H9 (cell line): ENCODE measurements at regions not wholly inside any gene's neighbourhood (a gene's known extent, or its start where the extent isn't known, plus 50 kb on each side); places are given as distances from the start of the nearest gene placed in this dataset.

Source experiments
- DNase-seq: peaks from one replicate; pipeline ENCODE4 v3.0.0-alpha.2; 2017
- H2AFZ ChIP-seq: one replicate; pipeline ENCODE4 v1.6.1; 2013; ENCODE audit warnings: mild to moderate bottlenecking, low read length, control low read depth, moderate library complexity
- H2AK5ac ChIP-seq: 2 replicates; pipeline ENCODE4 v1.6.1; 2013; ENCODE audit warnings: low read length, control low read depth, mixed read lengths; ENCODE audit not compliant: insufficient read length
- H2BK120ac ChIP-seq: one replicate; pipeline ENCODE4 v1.6.1; 2013; ENCODE audit warnings: low read depth, mild to moderate bottlenecking, low read length, control low read depth, inconsistent platforms; ENCODE audit not compliant: poor library complexity, severe bottlenecking
- H2BK12ac ChIP-seq: 2 replicates; pipeline ENCODE4 v1.6.1; 2013; ENCODE audit warnings: low read length, control low read depth, mixed read lengths, low read depth; ENCODE audit not compliant: insufficient read length
- H2BK15ac ChIP-seq: 2 replicates; pipeline ENCODE4 v1.6.1; 2013; ENCODE audit warnings: low read depth, low read length, control low read depth
- H2BK20ac ChIP-seq: one replicate; pipeline ENCODE4 v1.6.1; 2013; ENCODE audit warnings: low read depth, mild to moderate bottlenecking, low read length, control low read depth, inconsistent platforms; ENCODE audit not compliant: poor library complexity, severe bottlenecking
- H2BK5ac ChIP-seq: 2 replicates; pipeline ENCODE4 v1.6.1; 2013; ENCODE audit warnings: low read length, control low read depth, mixed read lengths; ENCODE audit not compliant: insufficient read length
- H3K14ac ChIP-seq: 2 replicates; pipeline ENCODE4 v1.6.1; 2013; ENCODE audit warnings: low read length, control low read depth; ENCODE audit not compliant: insufficient read depth
- H3K18ac ChIP-seq: 2 replicates; pipeline ENCODE4 v1.6.1; 2013; ENCODE audit warnings: low read depth, mild to moderate bottlenecking, mixed read lengths, low read length, control low read depth; ENCODE audit not compliant: insufficient read length
- H3K23ac ChIP-seq: 2 replicates; pipeline ENCODE4 v1.6.1; 2013; ENCODE audit warnings: low read length, control low read depth, mixed read lengths, low read depth; ENCODE audit not compliant: insufficient read length
- H3K23me2 ChIP-seq: 2 replicates; pipeline ENCODE4 v1.6.1; 2013; ENCODE audit warnings: low read depth, mild to moderate bottlenecking, mixed read lengths, low read length, control low read depth; ENCODE audit not compliant: insufficient read length, poor library complexity, severe bottlenecking
- H3K27ac ChIP-seq: 2 replicates; pipeline ENCODE4 v1.5.1; 2013; ENCODE audit warnings: low read length, control low read depth, mixed read lengths, low read depth; ENCODE audit not compliant: insufficient read length
- H3K27me3 ChIP-seq: 2 replicates; pipeline ENCODE4 v1.6.1; 2013; ENCODE audit warnings: low read length, control low read depth, inconsistent platforms; ENCODE audit not compliant: insufficient read depth
- H3K4ac ChIP-seq: 2 replicates; pipeline ENCODE4 v1.6.1; 2013; ENCODE audit warnings: low read depth, mild to moderate bottlenecking, control low read depth, inconsistent platforms, low read length, moderate library complexity
- H3K4me1 ChIP-seq: 2 replicates; pipeline ENCODE4 v1.6.1; 2013; ENCODE audit warnings: low read length, control low read depth, inconsistent platforms; ENCODE audit not compliant: insufficient read depth
- H3K4me2 ChIP-seq: 2 replicates; pipeline ENCODE4 v1.6.1; 2013; ENCODE audit warnings: low read length, control low read depth, mixed read lengths; ENCODE audit not compliant: insufficient read length, insufficient read depth
- H3K56ac ChIP-seq: 2 replicates; pipeline ENCODE4 v1.6.1; 2013; ENCODE audit warnings: low read depth, mild to moderate bottlenecking, mixed read lengths, low read length, control low read depth; ENCODE audit not compliant: insufficient read length
- H3K79me1 ChIP-seq: 2 replicates; pipeline ENCODE4 v1.6.1; 2013; ENCODE audit warnings: low read depth, mild to moderate bottlenecking, moderate library complexity, low read length, control low read depth, inconsistent platforms; ENCODE audit not compliant: insufficient read depth, poor library complexity, severe bottlenecking
- H3K79me2 ChIP-seq: 2 replicates; pipeline ENCODE4 v1.6.1; 2013; ENCODE audit warnings: low read length, control low read depth, inconsistent platforms; ENCODE audit not compliant: insufficient read depth
- H3K9ac ChIP-seq: 2 replicates; pipeline ENCODE4 v1.6.1; 2013; ENCODE audit warnings: low read length, control low read depth, mixed read lengths; ENCODE audit not compliant: insufficient read length; ENCODE audit errors: extremely low read depth
- H3K9me3 ChIP-seq: one replicate; pipeline ENCODE4 v1.6.1; 2013; ENCODE audit warnings: low read depth, low read length, inconsistent platforms; ENCODE audit not compliant: control insufficient read depth
- H3T11ph ChIP-seq: one replicate; pipeline ENCODE4 v1.6.1; 2013; ENCODE audit warnings: mild to moderate bottlenecking, low read length, control low read depth, inconsistent platforms
- H4K20me1 ChIP-seq: one replicate; pipeline ENCODE4 v1.6.1; 2013; ENCODE audit not compliant: control insufficient read depth, insufficient read length, insufficient read depth
- H4K5ac ChIP-seq: 2 replicates; pipeline ENCODE4 v1.6.1; 2013; ENCODE audit warnings: low read depth, mild to moderate bottlenecking, mixed read lengths, low read length, control low read depth; ENCODE audit not compliant: insufficient read length
- H4K8ac ChIP-seq: replicated peaks from 2 replicates; pipeline ENCODE4 v1.6.1; 2013; ENCODE audit warnings: low read length, control low read depth, mixed read lengths, low read depth; ENCODE audit not compliant: insufficient read length
- H4K91ac ChIP-seq: 2 replicates; pipeline ENCODE4 v1.6.1; 2013; ENCODE audit warnings: low read depth, mild to moderate bottlenecking, moderate library complexity, mixed read lengths, low read length, control low read depth; ENCODE audit not compliant: insufficient read length
- H3K27ac Mint-ChIP-seq, 3 experiments: 2 replicates in 2 of 3; 3 replicates in 1 of 3; pipeline ENCODE4 v1.8.0; 2020 to 2021; ENCODE audit warnings: mixed read lengths in 3 of 3, mild to moderate bottlenecking in 1 of 3, moderate library complexity in 1 of 3
- H3K27me3 Mint-ChIP-seq: 2 replicates; pipeline ENCODE4 v1.8.0; 2021; ENCODE audit warnings: low read depth, mild to moderate bottlenecking, moderate library complexity, mixed read lengths
- H3K36me3 Mint-ChIP-seq, 3 experiments: 2 replicates in 2 of 3; 3 replicates in 1 of 3; pipeline ENCODE4 v1.8.0; 2020 to 2021; ENCODE audit warnings: low read depth in 3 of 3, mixed read lengths in 3 of 3; ENCODE audit not compliant: insufficient read depth in 1 of 3
- H3K4me1 Mint-ChIP-seq, 2 experiments: 2 replicates each; pipeline ENCODE4 v1.8.0; 2020; ENCODE audit warnings: mixed read lengths in 2 of 2
- H3K4me3 Mint-ChIP-seq, 2 experiments: 2 replicates in 1 of 2; 3 replicates in 1 of 2; pipeline ENCODE4 v1.8.0; 2020 to 2021; ENCODE audit warnings: mild to moderate bottlenecking in 2 of 2, mixed read lengths in 2 of 2, moderate library complexity in 1 of 2
- H3K9me3 Mint-ChIP-seq, 2 experiments: 2 replicates in 1 of 2; 3 replicates in 1 of 2; pipeline ENCODE4 v1.8.0; 2020; ENCODE audit warnings: mild to moderate bottlenecking in 2 of 2, mixed read lengths in 2 of 2, moderate library complexity in 1 of 2
- CTCF ChIP-seq: fragments of 200-600 bp; sonication (generic); conservative IDR thresholded peaks from 3 replicates; pipeline ENCODE4 v1.8.0; 2021; ENCODE audit warnings: antibody characterized with exemption, mild to moderate bottlenecking
- WGBS: extraction: QIAGEN DNeasy Blood & Tissue Kit; methylation state at CpG from one replicate; pipeline ENCODE4 v1.1.7; 2013; ENCODE audit warnings: missing lambda C conversion rate, low lambda C conversion rate, mixed read lengths; ENCODE audit not compliant: insufficient read length; ENCODE audit errors: extremely low coverage; 5-methylcytosine and 5-hydroxymethylcytosine counted together

- peaks cover 4 to 10% of the 10 kb centered on the region in 2 experiments for H3K4me1 Mint-ChIP-seq
These were observed 109.9 kb upstream of the OTOS start for GRCh38 chr2:240250150-240250984.

More at GRCh38 chr2:240250150-240250984, 109.9 kb upstream of the OTOS start:
- H2BK15ac ChIP-seq, result no peak overlapping the region
- H4K8ac ChIP-seq, result no peak overlapping the region
- no peak overlapping the region for H2BK5ac ChIP-seq
- H4K91ac ChIP-seq, result peak overlapping the region; percentile 49
- H3K14ac ChIP-seq, result no peak overlapping the region
- no peak overlapping the region for H3K56ac ChIP-seq
- Mint-ChIP-seq H3K36me3 (no peaks in the 10 kb centered on the region), H3K27me3 (peaks cover 16% of the 10 kb centered on the region), H3K27ac (no peak overlapping the region), H3K4me3 (no peak overlapping the region), H3K9me3 (no peaks in the 10 kb centered on the region; a peak in 1 of 5 replicates)
- peak; percentile 71 for DNase-seq
- H3K23ac ChIP-seq, result no peak overlapping the region
- no peaks in the 10 kb centered on the region for H3K4me1 ChIP-seq
- H2AK5ac ChIP-seq, result no peak overlapping the region
- no peaks in the 10 kb centered on the region for H3K79me2 ChIP-seq
- no peak overlapping the region for H3K27ac ChIP-seq
- no peak for TF ChIP-seq CTCF
- H3K18ac ChIP-seq, result no peak overlapping the region
- H3K9ac ChIP-seq, result no peak overlapping the region
- H4K5ac ChIP-seq, result no peak overlapping the region
- H3K9me3 ChIP-seq, result no peaks in the 10 kb centered on the region
- H3K4ac ChIP-seq, result no peak overlapping the region
- H2BK12ac ChIP-seq, result no peak overlapping the region
- no peaks in the 10 kb centered on the region for H3K23me2 ChIP-seq
- H3K4me2 ChIP-seq, result no peak overlapping the region
- H3K27me3 ChIP-seq, result no peaks in the 10 kb centered on the region
- H3K79me1 ChIP-seq, result no peaks in the 10 kb centered on the region
- no peaks in the 10 kb centered on the region for H4K20me1 ChIP-seq
- H3T11ph ChIP-seq, result no peak overlapping the region
- H2AFZ ChIP-seq, result no peak overlapping the region
- no peak overlapping the region for H2BK20ac ChIP-seq
- H2BK120ac ChIP-seq, result no peak overlapping the region
- no CpG with 5 or more reads among the region's 14 CpGs for WGBS
